CD4-positive, alpha-beta T cell (primary cell): ENCODE measurements at regions not wholly inside any gene's neighbourhood (a gene's known extent, or its start where the extent isn't known, plus 50 kb on each side); places are given as distances from the start of the nearest gene placed in this dataset.
"Not testable (repeated sequence)": the region's sequence is repeated elsewhere in the genome, so short reads cannot be mapped to it uniquely, and the experiment has no call there.

Source experiments
- ATAC-seq: fragments of 200-7000 bp; cut with Tn5 transposase; one replicate; pipeline ENCODE4 v1.10.0; 2022; ENCODE audit warnings: mild to moderate bottlenecking; ENCODE audit not compliant: poor library complexity
- CTCF ChIA-PET: fragments of 350-600 bp; sonication (Branson Sonifier 250); formaldehyde crosslinking; loops from one replicate; lab custom pipeline; 2021; ENCODE audit warnings: antibody characterized with exemption, inconsistent platforms; lab: Charles Lee
- POLR2A ChIA-PET: fragments of 350-600 bp; sonication (Branson Sonifier 250); formaldehyde crosslinking; loops from one replicate; lab custom pipeline; 2021; ENCODE audit warnings: antibody characterized with exemption, inconsistent platforms; lab: Charles Lee
- DNase-seq, 14 experiments: peaks; one replicate each; pipeline ENCODE4 v3.0.0-alpha.2; 2013 to 2020; ENCODE audit warnings: mixed read lengths in 2 of 14
- H3K27ac ChIP-seq, 2 donors: one replicate each; pipeline versions ENCODE4 v1.5.1 to v1.7.0; 2013; ENCODE audit warnings: low read length in 2 of 2, low read depth in 1 of 2, mild to moderate bottlenecking in 1 of 2
- H3K27me3 ChIP-seq, 2 experiments: 1 replicate in 1 of 2; 2 replicates in 1 of 2; pipeline versions ENCODE4 v1.6.1 to v1.7.0; 2013; ENCODE audit warnings: low read length in 2 of 2, control low read depth in 1 of 2, mild to moderate bottlenecking in 1 of 2, moderate library complexity in 1 of 2; ENCODE audit not compliant: insufficient read depth in 2 of 2, control insufficient read depth in 1 of 2
- H3K36me3 ChIP-seq: one replicate; pipeline ENCODE4 v1.6.1; 2013; ENCODE audit warnings: low read length, control low read depth; ENCODE audit not compliant: insufficient read depth
- H3K4me1 ChIP-seq: one replicate; pipeline ENCODE4 v1.6.1; 2013; ENCODE audit warnings: low read length, control low read depth; ENCODE audit not compliant: insufficient read depth
- H3K4me3 ChIP-seq: one replicate; pipeline ENCODE4 v1.5.1; 2013; ENCODE audit warnings: mild to moderate bottlenecking, low read length, moderate library complexity
- H3K9me3 ChIP-seq, 2 experiments: 1 replicate in 1 of 2; 2 replicates in 1 of 2; pipeline versions ENCODE4 v1.6.1 to v1.7.0; 2013; ENCODE audit warnings: low read length in 2 of 2, mild to moderate bottlenecking in 2 of 2, control low read depth in 1 of 2, moderate library complexity in 1 of 2; ENCODE audit not compliant: control insufficient read depth in 1 of 2, insufficient read depth in 1 of 2
- H3K27ac Mint-ChIP-seq: one replicate; pipeline ENCODE4 v1.8.0; 2020; ENCODE audit warnings: mixed read lengths
- H3K27me3 Mint-ChIP-seq: one replicate; pipeline ENCODE4 v1.8.0; 2021; ENCODE audit warnings: mixed read lengths
- H3K36me3 Mint-ChIP-seq: one replicate; pipeline ENCODE4 v1.8.0; 2021; ENCODE audit warnings: low read depth, mixed read lengths
- H3K4me1 Mint-ChIP-seq: one replicate; pipeline ENCODE4 v1.8.0; 2021; ENCODE audit warnings: low read depth, mixed read lengths
- H3K4me3 Mint-ChIP-seq: one replicate; pipeline ENCODE4 v1.8.0; 2020; ENCODE audit warnings: mild to moderate bottlenecking, mixed read lengths
- H3K9me3 Mint-ChIP-seq: one replicate; pipeline ENCODE4 v1.8.0; 2020; ENCODE audit warnings: mixed read lengths
- intact Hi-C, 2 experiments: fragments of 100-400 bp; cut with DNase I in 1 of 2; cut with micrococcal nuclease in 1 of 2; formaldehyde crosslinking; loops; one replicate each; pipeline versions ENCODE4 v1.15.1 to v1.9.0; 2023 to 2025; cut with DNase I, micrococcal nuclease
- TF ChIP-seq, protein P1 (sequence below): fragments of 200-600 bp; IDR thresholded peaks from one replicate; pipeline ENCODE4 v1.8.0; 2022; ENCODE audit warnings: antibody characterized with exemption, mild to moderate bottlenecking

DNA sequence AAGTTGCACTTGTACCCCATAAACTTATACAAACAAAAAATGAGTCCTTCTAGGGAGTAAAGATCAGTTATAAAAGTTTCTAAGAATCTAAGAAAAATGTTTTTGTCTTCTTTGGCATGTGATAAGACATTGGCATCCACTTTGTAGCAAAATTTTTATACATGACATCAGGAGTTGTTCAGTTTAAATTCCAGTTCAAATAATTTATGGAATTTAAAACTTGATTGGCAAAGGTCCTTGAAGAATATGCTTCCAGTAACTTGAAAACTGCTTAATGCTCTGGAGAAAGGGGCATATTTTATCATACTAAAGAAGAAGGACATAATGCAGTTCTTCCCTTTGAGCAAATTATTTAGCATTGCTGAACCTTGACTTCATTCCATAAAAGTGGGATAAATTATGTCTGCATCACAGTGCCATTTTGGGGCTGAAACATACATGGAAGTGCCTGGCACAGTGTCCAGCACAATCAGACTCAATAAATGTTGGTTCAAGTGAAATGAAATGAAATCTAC lies 163.3 kb upstream of the IL15 start:
- Mint-ChIP-seq H3K27ac (no peak overlapping the region), H3K4me3 (no peak overlapping the region), H3K4me1 (no peaks in the 10 kb centered on the region), H3K27me3 (no peaks in the 10 kb centered on the region), H3K36me3 (no peaks in the 10 kb centered on the region), H3K9me3 (no peaks in the 10 kb centered on the region)
- CTCF ChIA-PET = no interaction called here
- intact Hi-C loops = no loop called here
- H3K36me3 ChIP-seq = no peaks in the 10 kb centered on the region
- H3K9me3 ChIP-seq = peaks cover 0 to 3% of the 10 kb centered on the region in 2 experiments
- DNase-seq (no peak), ATAC-seq (no peak)
- no peak overlapping the region for H3K4me3 ChIP-seq
- H3K27me3 ChIP-seq = no peaks in the 10 kb centered on the region
- TF ChIP-seq, protein P1, sequence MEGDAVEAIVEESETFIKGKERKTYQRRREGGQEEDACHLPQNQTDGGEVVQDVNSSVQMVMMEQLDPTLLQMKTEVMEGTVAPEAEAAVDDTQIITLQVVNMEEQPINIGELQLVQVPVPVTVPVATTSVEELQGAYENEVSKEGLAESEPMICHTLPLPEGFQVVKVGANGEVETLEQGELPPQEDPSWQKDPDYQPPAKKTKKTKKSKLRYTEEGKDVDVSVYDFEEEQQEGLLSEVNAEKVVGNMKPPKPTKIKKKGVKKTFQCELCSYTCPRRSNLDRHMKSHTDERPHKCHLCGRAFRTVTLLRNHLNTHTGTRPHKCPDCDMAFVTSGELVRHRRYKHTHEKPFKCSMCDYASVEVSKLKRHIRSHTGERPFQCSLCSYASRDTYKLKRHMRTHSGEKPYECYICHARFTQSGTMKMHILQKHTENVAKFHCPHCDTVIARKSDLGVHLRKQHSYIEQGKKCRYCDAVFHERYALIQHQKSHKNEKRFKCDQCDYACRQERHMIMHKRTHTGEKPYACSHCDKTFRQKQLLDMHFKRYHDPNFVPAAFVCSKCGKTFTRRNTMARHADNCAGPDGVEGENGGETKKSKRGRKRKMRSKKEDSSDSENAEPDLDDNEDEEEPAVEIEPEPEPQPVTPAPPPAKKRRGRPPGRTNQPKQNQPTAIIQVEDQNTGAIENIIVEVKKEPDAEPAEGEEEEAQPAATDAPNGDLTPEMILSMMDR = no peak
- H3K27ac ChIP-seq = no peak overlapping the region
- POLR2A ChIA-PET = no interaction called here
- no peaks in the 10 kb centered on the region for H3K4me1 ChIP-seq

DNA sequence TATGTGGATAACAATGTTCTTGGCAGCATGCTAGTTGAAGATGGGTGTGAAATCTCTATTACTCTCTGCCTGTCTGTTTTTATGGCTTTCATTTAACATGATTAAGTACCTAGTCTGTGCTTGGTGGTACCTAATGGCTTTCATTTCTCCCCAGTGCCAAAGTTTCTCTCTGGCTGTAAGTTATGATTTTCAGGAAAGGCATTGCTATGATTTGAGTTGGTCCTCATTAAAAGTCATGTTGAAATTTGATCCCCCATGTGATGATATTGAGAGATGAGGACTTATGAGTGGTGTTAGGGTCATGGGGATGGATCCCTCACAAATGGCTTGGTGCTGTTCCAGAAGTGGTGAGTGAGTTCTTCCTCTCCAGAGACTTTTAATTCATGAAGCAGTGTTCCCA lies 162.4 kb upstream of the IL15 start:
- no peak for ATAC-seq
- H3K4me3 ChIP-seq = no peak overlapping the region
- no peaks in the 10 kb centered on the region for H3K27me3 ChIP-seq
- no peak overlapping the region for H3K27ac Mint-ChIP-seq
- ChIA-PET POLR2A (no interaction called here), CTCF (no interaction called here)
- H3K27ac ChIP-seq = no peak overlapping the region
- H3K4me3 Mint-ChIP-seq = no peak overlapping the region
- H3K4me1 Mint-ChIP-seq = no peaks in the 10 kb centered on the region
- H3K9me3 ChIP-seq = peaks cover 0 to 4% of the 10 kb centered on the region in 2 experiments
- H3K36me3 ChIP-seq = no peaks in the 10 kb centered on the region
- TF ChIP-seq, protein P1 = no peak
- intact Hi-C loops = no loop called here
- no peaks in the 10 kb centered on the region for H3K27me3 Mint-ChIP-seq
- DNase-seq = no peak
- H3K4me1 ChIP-seq = no peaks in the 10 kb centered on the region
- no peaks in the 10 kb centered on the region for H3K36me3 Mint-ChIP-seq
- H3K9me3 Mint-ChIP-seq = no peaks in the 10 kb centered on the region

DNA sequence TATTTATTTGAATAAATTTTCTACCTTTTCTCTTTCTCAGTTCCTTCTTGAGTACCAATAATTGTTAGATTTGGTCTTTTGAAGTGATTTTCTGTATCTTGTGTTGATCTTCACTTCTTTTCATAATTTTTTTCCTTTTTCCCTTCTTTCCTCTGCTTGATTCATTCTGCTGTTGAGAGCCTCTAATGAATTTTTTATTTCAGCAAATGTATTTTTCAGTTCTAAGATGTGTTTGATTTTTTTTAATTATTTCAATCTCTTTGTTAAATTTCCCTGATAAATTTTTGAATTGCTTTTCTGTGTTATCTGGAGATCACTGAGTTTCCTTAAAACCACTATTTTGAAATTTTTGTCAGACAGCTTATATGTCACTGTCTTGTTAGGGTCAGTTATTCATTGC lies 155.4 kb upstream of the IL15 start:
- Mint-ChIP-seq H3K27me3 (no peaks in the 10 kb centered on the region), H3K4me1 (no peaks in the 10 kb centered on the region), H3K4me3 (no peak overlapping the region), H3K36me3 (no peaks in the 10 kb centered on the region), H3K9me3 (peaks cover 18% of the 10 kb centered on the region), H3K27ac (no peak overlapping the region)
- DNase-seq = no peak
- no peak for ATAC-seq
- Histone ChIP-seq H3K9me3 (peaks cover 10 to 32% of the 10 kb centered on the region in 2 experiments), H3K27me3 (no peaks in the 10 kb centered on the region), H3K4me3 (no peak overlapping the region), H3K27ac (no peak overlapping the region), H3K36me3 (no peaks in the 10 kb centered on the region), H3K4me1 (no peaks in the 10 kb centered on the region)
- ChIA-PET POLR2A (no interaction called here), CTCF (no interaction called here)
- TF ChIP-seq, protein P1 = no peak
- intact Hi-C loops = no loop called here

DNA sequence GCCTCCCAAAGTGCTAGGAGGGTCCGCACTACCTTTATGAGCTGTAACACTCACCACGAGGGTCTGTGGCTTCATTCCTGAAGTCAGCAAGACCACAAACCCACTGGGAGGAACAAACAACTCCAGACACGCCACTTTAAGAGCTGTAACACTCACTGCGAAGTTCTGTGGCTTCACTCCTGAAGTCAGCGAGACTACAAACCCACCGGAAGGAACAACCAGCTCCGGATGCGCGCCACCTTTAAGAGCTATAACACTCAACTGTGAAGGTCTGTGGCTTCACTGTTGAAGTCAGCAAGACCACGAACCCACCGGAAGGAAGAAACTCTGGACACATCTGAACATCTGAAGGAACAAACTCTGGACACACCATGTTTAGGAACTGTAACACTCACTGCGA lies 152.1 kb upstream of the IL15 start:
- peak in 1 of 14 experiments; percentile 15 for DNase-seq
- H3K4me3 Mint-ChIP-seq, H3K36me3 Mint-ChIP-seq, H3K27me3 Mint-ChIP-seq, POLR2A ChIA-PET, H3K4me3 ChIP-seq, CTCF ChIA-PET, H3K4me1 Mint-ChIP-seq, intact Hi-C loops, ATAC-seq, H3K27ac Mint-ChIP-seq, H3K27me3 ChIP-seq, H3K4me1 ChIP-seq, H3K27ac ChIP-seq, H3K36me3 ChIP-seq: not testable (repeated sequence)
- H3K9me3 Mint-ChIP-seq = peaks cover 18% of the 10 kb centered on the region
- H3K9me3 ChIP-seq = peaks cover 9 to 32% of the 10 kb centered on the region in 2 experiments
